ENCODE measurements at regions not wholly inside any gene's neighbourhood (a gene's known extent, or its start where the extent isn't known, plus 50 kb on each side); places are given as distances from the start of the nearest gene placed in this dataset.
A peak's percentile ranks its signal among the peaks of the same experiment; 100 is the strongest.

GRCh38 chr1:55282058-55282457 lies 66.9 kb upstream of the USP24 start:
- H3K4me1 ChIP-seq (ENCODE audit: insufficient read depth, insufficient read length): peaks cover 3% of the 10 kb centered on the region
- H3K36me3 ChIP-seq (ENCODE audit: insufficient read depth, insufficient read length, low read length): no peaks in the 10 kb centered on the region
- H3K4me3 ChIP-seq (ENCODE audit: insufficient read length, low read depth): no peak overlapping the region
- TF ChIP-seq ZNF274 (IDR thresholded peaks at IDR 0.05; ENCODE audit: low read depth, low read length): no peak
- TF ChIP-seq YY1 (IDR thresholded peaks at IDR 0.05; ENCODE audit: insufficient read depth, insufficient read length): no peak
- no peak for TF ChIP-seq SUZ12 (IDR thresholded peaks at IDR 0.05; ENCODE audit: extremely low read depth, insufficient read depth, insufficient read length)
- H3K27me3 ChIP-seq (ENCODE audit: insufficient read depth, insufficient read length): no peaks in the 10 kb centered on the region
- no peak overlapping the region for H3K9ac ChIP-seq (ENCODE audit: insufficient read length, low read depth)
- no peak for DNase-seq (ENCODE audit: low read depth, low spot score)
- H3K9me3 ChIP-seq (ENCODE audit: insufficient read depth, low read length): no peaks in the 10 kb centered on the region

GRCh38 chr1:55280731-55281130 lies 65.6 kb upstream of the USP24 start:
- no peak for DNase-seq (ENCODE audit: low read depth, low spot score)
- H3K4me3 ChIP-seq (ENCODE audit: insufficient read length, low read depth): no peak overlapping the region
- no peak overlapping the region for H3K9ac ChIP-seq (ENCODE audit: insufficient read length, low read depth)
- peaks cover 6% of the 10 kb centered on the region for H3K4me1 ChIP-seq (ENCODE audit: insufficient read depth, insufficient read length)
- no peaks in the 10 kb centered on the region for H3K27me3 ChIP-seq (ENCODE audit: insufficient read depth, insufficient read length)
- TF ChIP-seq YY1 (IDR thresholded peaks at IDR 0.05; ENCODE audit: insufficient read depth, insufficient read length): no peak
- TF ChIP-seq SUZ12 (IDR thresholded peaks at IDR 0.05; ENCODE audit: extremely low read depth, insufficient read depth, insufficient read length): no peak
- no peak for TF ChIP-seq ZNF274 (IDR thresholded peaks at IDR 0.05; ENCODE audit: low read depth, low read length)
- H3K36me3 ChIP-seq (ENCODE audit: insufficient read depth, insufficient read length, low read length): no peaks in the 10 kb centered on the region
- H3K9me3 ChIP-seq (ENCODE audit: insufficient read depth, low read length): no peaks in the 10 kb centered on the region

GRCh38 chr1:55279627-55280026 lies 64.5 kb upstream of the USP24 start:
- Histone ChIP-seq H3K27me3 (ENCODE audit: insufficient read depth, insufficient read length) (no peaks in the 10 kb centered on the region), H3K4me3 (ENCODE audit: insufficient read length, low read depth) (no peak overlapping the region), H3K9me3 (ENCODE audit: insufficient read depth, low read length) (no peaks in the 10 kb centered on the region), H3K9ac (ENCODE audit: insufficient read length, low read depth) (no peak overlapping the region), H3K4me1 (ENCODE audit: insufficient read depth, insufficient read length) (peaks cover 6% of the 10 kb centered on the region), H3K36me3 (ENCODE audit: insufficient read depth, insufficient read length, low read length) (no peaks in the 10 kb centered on the region)
- TF ChIP-seq SUZ12 (IDR thresholded peaks at IDR 0.05; ENCODE audit: extremely low read depth, insufficient read depth, insufficient read length): no peak
- no peak for TF ChIP-seq YY1 (IDR thresholded peaks at IDR 0.05; ENCODE audit: insufficient read depth, insufficient read length)
- TF ChIP-seq ZNF274 (IDR thresholded peaks at IDR 0.05; ENCODE audit: low read depth, low read length): no peak
- DNase-seq (ENCODE audit: low read depth, low spot score): no peak

DNA sequence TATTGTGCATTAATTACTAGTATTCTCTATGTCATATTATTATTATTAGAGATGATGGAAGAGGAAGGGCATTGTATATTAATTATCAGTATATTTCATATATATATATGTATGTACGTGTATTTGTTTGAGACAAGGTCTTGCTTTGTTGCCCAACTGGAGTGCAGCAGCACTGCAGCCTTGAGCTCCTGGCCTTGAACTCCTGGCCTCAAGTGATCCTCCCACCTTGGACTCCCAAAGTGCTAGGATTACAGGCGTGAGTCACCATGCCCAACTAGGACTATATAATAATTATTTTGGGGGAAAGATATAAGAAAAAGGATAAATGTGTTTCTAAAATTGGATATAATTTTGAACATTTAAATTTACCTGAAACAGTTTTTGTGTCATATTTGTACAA lies 63.2 kb upstream of the USP24 start:
- no peaks in the 10 kb centered on the region for H3K27me3 ChIP-seq (ENCODE audit: insufficient read depth, insufficient read length)
- H3K9me3 ChIP-seq (ENCODE audit: insufficient read depth, low read length): no peaks in the 10 kb centered on the region
- no peak overlapping the region for H3K9ac ChIP-seq (ENCODE audit: insufficient read length, low read depth)
- no peaks in the 10 kb centered on the region for H3K36me3 ChIP-seq (ENCODE audit: insufficient read depth, insufficient read length, low read length)
- no peak overlapping the region for H3K4me3 ChIP-seq (ENCODE audit: insufficient read length, low read depth)
- DNase-seq (ENCODE audit: low read depth, low spot score): no peak
- peaks cover 6% of the 10 kb centered on the region for H3K4me1 ChIP-seq (ENCODE audit: insufficient read depth, insufficient read length)
- TF ChIP-seq ZNF274 (IDR thresholded peaks at IDR 0.05; ENCODE audit: low read depth, low read length) (no peak), SUZ12 (IDR thresholded peaks at IDR 0.05; ENCODE audit: extremely low read depth, insufficient read depth, insufficient read length) (no peak), YY1 (IDR thresholded peaks at IDR 0.05; ENCODE audit: insufficient read depth, insufficient read length) (no peak)

DNA sequence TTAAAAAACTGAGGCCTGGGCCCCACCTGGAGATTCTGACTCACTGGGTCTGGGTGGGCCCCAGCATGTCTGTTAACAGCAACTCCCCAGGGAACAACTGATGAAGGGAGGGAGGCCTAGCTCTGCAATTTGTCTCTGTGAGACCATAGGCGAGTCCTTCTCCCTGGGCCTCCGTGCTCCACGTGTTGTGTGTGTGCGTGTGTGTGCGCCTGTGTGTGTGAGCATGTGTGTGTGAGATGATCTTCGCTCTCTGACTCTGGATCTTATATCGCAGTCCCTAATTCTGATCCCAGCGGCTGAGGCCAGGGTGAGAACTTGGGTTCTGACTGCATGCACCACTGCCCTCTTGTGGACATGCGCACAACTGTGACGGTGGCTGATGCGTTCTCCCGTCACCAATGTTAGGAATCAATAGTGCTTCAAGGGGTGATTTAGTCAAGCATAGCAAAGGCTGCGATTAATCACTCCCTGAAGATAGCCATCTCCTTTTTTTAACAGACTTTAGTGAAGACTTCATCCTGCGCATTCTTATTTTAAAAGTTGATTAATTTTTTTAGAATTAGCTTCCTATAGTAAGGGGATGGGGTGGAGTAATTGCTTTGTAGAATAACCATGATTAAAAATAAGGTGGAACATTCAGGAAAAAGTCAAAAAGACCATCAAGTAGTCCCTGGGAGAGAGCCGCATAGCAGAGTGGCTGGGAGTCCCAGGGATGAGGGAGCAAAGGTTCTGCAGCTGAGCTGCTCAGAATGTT lies 62.4 kb upstream of the USP24 start:
- H3K9ac ChIP-seq (ENCODE audit: insufficient read length, low read depth): no peak overlapping the region
- H3K27me3 ChIP-seq (ENCODE audit: insufficient read depth, insufficient read length): no peaks in the 10 kb centered on the region
- DNase-seq (ENCODE audit: low read depth, low spot score): peak; percentile 89
- H3K9me3 ChIP-seq (ENCODE audit: insufficient read depth, low read length): no peaks in the 10 kb centered on the region
- H3K4me1 ChIP-seq (ENCODE audit: insufficient read depth, insufficient read length): peaks cover 6% of the 10 kb centered on the region
- no peak overlapping the region for H3K4me3 ChIP-seq (ENCODE audit: insufficient read length, low read depth)
- TF ChIP-seq SUZ12 (IDR thresholded peaks at IDR 0.05; ENCODE audit: extremely low read depth, insufficient read depth, insufficient read length): no peak
- no peak for TF ChIP-seq ZNF274 (IDR thresholded peaks at IDR 0.05; ENCODE audit: low read depth, low read length)
- TF ChIP-seq YY1 (IDR thresholded peaks at IDR 0.05; ENCODE audit: insufficient read depth, insufficient read length): no peak
- no peaks in the 10 kb centered on the region for H3K36me3 ChIP-seq (ENCODE audit: insufficient read depth, insufficient read length, low read length)

DNA sequence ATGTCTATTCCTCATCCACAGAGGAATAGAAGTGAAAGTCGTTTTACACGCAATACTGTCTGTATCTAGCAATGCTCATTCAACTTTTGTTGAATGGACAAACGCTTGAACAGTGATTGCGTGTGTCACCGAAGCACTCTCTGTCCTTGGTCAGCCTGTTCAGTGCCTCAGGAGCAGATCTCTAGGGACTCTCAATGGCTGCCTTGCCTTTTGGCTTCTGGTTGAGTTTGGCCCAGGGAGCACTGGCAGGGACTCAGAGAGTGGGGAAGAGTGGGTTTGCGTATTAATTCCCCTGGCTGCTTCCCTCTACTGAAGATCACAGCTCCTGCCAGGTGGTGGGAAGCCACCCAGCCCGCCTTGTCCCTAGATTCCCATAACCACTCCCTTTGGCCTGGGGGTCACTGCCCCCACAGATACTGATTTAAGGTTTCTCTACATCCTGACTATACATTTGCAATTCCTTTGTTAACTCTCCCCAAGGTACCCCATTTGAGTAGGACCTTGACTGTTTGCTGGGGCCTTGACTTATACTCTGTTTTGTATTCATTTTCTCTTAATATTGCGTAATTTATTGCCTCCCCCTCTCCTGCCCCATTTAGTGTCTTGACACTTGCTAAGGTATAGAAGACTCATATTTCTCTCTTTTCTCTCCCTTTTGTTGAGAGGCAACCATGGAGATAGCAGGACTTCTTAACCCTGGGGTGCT lies 61.7 kb upstream of the USP24 start:
- H3K4me3 ChIP-seq (ENCODE audit: insufficient read length, low read depth): no peak overlapping the region
- no peaks in the 10 kb centered on the region for H3K36me3 ChIP-seq (ENCODE audit: insufficient read depth, insufficient read length, low read length)
- H3K27me3 ChIP-seq (ENCODE audit: insufficient read depth, insufficient read length): no peaks in the 10 kb centered on the region
- no peak for TF ChIP-seq SUZ12 (IDR thresholded peaks at IDR 0.05; ENCODE audit: extremely low read depth, insufficient read depth, insufficient read length)
- TF ChIP-seq ZNF274 (IDR thresholded peaks at IDR 0.05; ENCODE audit: low read depth, low read length): no peak
- TF ChIP-seq YY1 (IDR thresholded peaks at IDR 0.05; ENCODE audit: insufficient read depth, insufficient read length): no peak
- no peak overlapping the region for H3K9ac ChIP-seq (ENCODE audit: insufficient read length, low read depth)
- H3K9me3 ChIP-seq (ENCODE audit: insufficient read depth, low read length): no peaks in the 10 kb centered on the region
- no peak for DNase-seq (ENCODE audit: low read depth, low spot score)
- peaks cover 6% of the 10 kb centered on the region for H3K4me1 ChIP-seq (ENCODE audit: insufficient read depth, insufficient read length)

DNA sequence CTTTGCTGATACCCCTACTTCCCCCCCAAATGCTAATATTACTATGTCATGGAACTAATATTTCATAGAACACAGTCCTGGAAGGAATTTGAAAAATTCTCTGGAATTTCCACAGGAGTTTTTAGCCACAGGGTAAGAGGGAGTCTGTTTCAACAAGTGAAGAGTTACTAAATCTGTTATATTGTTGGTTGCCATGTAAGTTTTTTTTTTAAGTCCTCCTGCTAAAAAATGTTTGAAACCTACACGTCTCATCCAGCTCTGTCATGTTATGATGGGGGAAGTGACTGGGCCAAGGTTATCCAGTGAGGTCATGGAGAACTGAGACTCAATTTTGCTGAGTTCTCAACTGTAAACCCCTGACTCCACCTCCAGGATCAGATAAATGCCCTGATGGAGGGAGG lies 60.8 kb upstream of the USP24 start:
- no peaks in the 10 kb centered on the region for H3K9me3 ChIP-seq (ENCODE audit: insufficient read depth, low read length)
- no peak overlapping the region for H3K9ac ChIP-seq (ENCODE audit: insufficient read length, low read depth)
- H3K4me3 ChIP-seq (ENCODE audit: insufficient read length, low read depth): no peak overlapping the region
- TF ChIP-seq YY1 (IDR thresholded peaks at IDR 0.05; ENCODE audit: insufficient read depth, insufficient read length) (no peak), SUZ12 (IDR thresholded peaks at IDR 0.05; ENCODE audit: extremely low read depth, insufficient read depth, insufficient read length) (no peak), ZNF274 (IDR thresholded peaks at IDR 0.05; ENCODE audit: low read depth, low read length) (no peak)
- H3K4me1 ChIP-seq (ENCODE audit: insufficient read depth, insufficient read length): peaks cover 6% of the 10 kb centered on the region
- DNase-seq (ENCODE audit: low read depth, low spot score): no peak
- no peaks in the 10 kb centered on the region for H3K27me3 ChIP-seq (ENCODE audit: insufficient read depth, insufficient read length)
- no peaks in the 10 kb centered on the region for H3K36me3 ChIP-seq (ENCODE audit: insufficient read depth, insufficient read length, low read length)

Data from NT2/D1 (cell line).